ENCODE measurements at regions not wholly inside any gene's neighbourhood (a gene's known extent, or its start where the extent isn't known, plus 50 kb on each side); places are given as distances from the start of the nearest gene placed in this dataset.
A peak's percentile ranks its signal among the peaks of the same experiment; 100 is the strongest.

DNA sequence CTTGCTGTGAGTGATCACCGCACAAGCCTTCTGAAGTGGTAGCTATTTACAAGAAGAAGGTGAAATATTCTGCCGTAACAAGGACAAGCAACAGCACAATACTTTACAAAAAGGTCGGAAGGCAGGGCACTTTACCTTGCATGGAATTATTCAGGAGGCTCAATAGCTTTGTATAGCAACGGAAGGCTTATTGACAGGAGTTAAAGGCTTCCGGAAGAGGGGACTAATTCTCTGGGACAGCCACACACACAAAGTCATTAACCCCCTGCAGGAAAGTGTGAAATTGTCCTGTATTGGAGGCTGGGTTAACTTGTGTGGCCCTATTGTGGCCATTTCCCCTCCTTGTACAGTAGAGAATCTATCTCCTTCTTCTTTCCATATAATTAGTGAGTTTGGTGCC, 199.3 kb upstream of the SEMA6A start (continued):
- TF ChIP-seq ZNF281 (CRISPR knock-in tag; IDR thresholded peaks at IDR 0.05) (no peak), ZNF425 (CRISPR knock-in tag; conservative IDR thresholded peaks at IDR 0.05) (0 out of 2 replicates have a peak, but pooled peaks have one; percentile 23), ZNF232 (CRISPR knock-in tag; IDR thresholded peaks at IDR 0.05) (no peak), ZNF317 (CRISPR knock-in tag; IDR thresholded peaks at IDR 0.05; ENCODE audit: borderline replicate concordance, low read depth) (0 out of 2 replicates have a peak, but pooled peaks have one; percentile 33), TEAD1 (CRISPR knock-in tag; IDR thresholded peaks at IDR 0.05) (peak; percentile 96), SOX15 (CRISPR knock-in tag; IDR thresholded peaks at IDR 0.05) (no peak), FOXK1 (CRISPR knock-in tag; IDR thresholded peaks at IDR 0.05) (peak; percentile 82), ZNF121 (CRISPR knock-in tag; IDR thresholded peaks at IDR 0.05) (0 out of 2 replicates have a peak, but pooled peaks have one; percentile 34), OVOL2 (CRISPR knock-in tag; IDR thresholded peaks at IDR 0.05; ENCODE audit: borderline replicate concordance) (no peak), CREM (CRISPR knock-in tag; IDR thresholded peaks at IDR 0.05) (0 out of 2 replicates have a peak, but pooled peaks have one; percentile 52), FOXP4 (CRISPR knock-in tag; IDR thresholded peaks at IDR 0.05) (peak; percentile 95; the same call in 1 of the 2 replicates), PRRX2 (CRISPR knock-in tag; IDR thresholded peaks at IDR 0.05) (0 out of 2 replicates have a peak, but pooled peaks have one; percentile 20), ETV6 (CRISPR knock-in tag; IDR thresholded peaks at IDR 0.05) (peak; percentile 88), SP1 (CRISPR knock-in tag; conservative IDR thresholded peaks at IDR 0.05) (0 out of 2 replicates have a peak, but pooled peaks have one; percentile 63), MYBL2 (CRISPR knock-in tag; IDR thresholded peaks at IDR 0.05) (0 out of 2 replicates have a peak, but pooled peaks have one; percentile 33), ATF1 (CRISPR knock-in tag; IDR thresholded peaks at IDR 0.05) (no peak)
- TF ChIP-seq, protein P1, sequence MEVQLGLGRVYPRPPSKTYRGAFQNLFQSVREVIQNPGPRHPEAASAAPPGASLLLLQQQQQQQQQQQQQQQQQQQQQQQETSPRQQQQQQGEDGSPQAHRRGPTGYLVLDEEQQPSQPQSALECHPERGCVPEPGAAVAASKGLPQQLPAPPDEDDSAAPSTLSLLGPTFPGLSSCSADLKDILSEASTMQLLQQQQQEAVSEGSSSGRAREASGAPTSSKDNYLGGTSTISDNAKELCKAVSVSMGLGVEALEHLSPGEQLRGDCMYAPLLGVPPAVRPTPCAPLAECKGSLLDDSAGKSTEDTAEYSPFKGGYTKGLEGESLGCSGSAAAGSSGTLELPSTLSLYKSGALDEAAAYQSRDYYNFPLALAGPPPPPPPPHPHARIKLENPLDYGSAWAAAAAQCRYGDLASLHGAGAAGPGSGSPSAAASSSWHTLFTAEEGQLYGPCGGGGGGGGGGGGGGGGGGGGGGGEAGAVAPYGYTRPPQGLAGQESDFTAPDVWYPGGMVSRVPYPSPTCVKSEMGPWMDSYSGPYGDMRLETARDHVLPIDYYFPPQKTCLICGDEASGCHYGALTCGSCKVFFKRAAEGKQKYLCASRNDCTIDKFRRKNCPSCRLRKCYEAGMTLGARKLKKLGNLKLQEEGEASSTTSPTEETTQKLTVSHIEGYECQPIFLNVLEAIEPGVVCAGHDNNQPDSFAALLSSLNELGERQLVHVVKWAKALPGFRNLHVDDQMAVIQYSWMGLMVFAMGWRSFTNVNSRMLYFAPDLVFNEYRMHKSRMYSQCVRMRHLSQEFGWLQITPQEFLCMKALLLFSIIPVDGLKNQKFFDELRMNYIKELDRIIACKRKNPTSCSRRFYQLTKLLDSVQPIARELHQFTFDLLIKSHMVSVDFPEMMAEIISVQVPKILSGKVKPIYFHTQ (CRISPR knock-in tag; IDR thresholded peaks at IDR 0.05) = no peak
- TF ChIP-seq, protein P2, sequence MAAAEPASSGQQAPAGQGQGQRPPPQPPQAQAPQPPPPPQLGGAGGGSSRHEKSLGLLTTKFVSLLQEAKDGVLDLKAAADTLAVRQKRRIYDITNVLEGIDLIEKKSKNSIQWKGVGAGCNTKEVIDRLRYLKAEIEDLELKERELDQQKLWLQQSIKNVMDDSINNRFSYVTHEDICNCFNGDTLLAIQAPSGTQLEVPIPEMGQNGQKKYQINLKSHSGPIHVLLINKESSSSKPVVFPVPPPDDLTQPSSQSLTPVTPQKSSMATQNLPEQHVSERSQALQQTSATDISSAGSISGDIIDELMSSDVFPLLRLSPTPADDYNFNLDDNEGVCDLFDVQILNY (CRISPR knock-in tag; IDR thresholded peaks at IDR 0.05) = 0 out of 2 replicates have a peak, but pooled peaks have one; percentile 53
